H1 (cell line): ENCODE measurements at regions not wholly inside any gene's neighbourhood (a gene's known extent, or its start where the extent isn't known, plus 50 kb on each side); places are given as distances from the start of the nearest gene placed in this dataset.
A peak's percentile ranks its signal among the peaks of the same experiment; 100 is the strongest.

Experiments used
- CTCF ChIA-PET: fragments of 300-600 bp; sonication (Branson Sonifier 250); formaldehyde crosslinking; loops from one replicate; lab custom pipeline; 2021; ENCODE audit not compliant: partially characterized antibody; lab: Charles Lee
- POLR2A ChIA-PET: fragments of 300-600 bp; sonication (Branson Sonifier 250); formaldehyde crosslinking; loops from one replicate; lab custom pipeline; 2021; ENCODE audit warnings: inconsistent platforms; ENCODE audit not compliant: partially characterized antibody; lab: Charles Lee
- DNase-seq, 2 experiments: peaks; one replicate each; pipeline versions ENCODE4 v3.0.0 to v3.0.0-alpha.2; 2010 to 2022; ENCODE audit warnings: low spot score in 2 of 2, low read depth in 1 of 2, mixed read lengths in 1 of 2
- FAIRE-seq: peaks from 2 replicates; lab custom pipeline; 2011; peaks lifted over from hg19 to GRCh38; lab: Jason Lieb, UNC
- H2AFZ ChIP-seq: 2 replicates; pipeline ENCODE4 v1.8.1; 2012; ENCODE audit warnings: low read length, inconsistent platforms
- H2AK5ac ChIP-seq: 2 replicates; pipeline ENCODE4 v1.6.1; 2013; ENCODE audit warnings: low read depth, low read length
- H2BK120ac ChIP-seq: replicated peaks from 2 replicates; pipeline ENCODE3; 2013; ENCODE audit warnings: low read depth, low read length, inconsistent platforms
- H2BK12ac ChIP-seq: 2 replicates; pipeline ENCODE4 v1.6.1; 2013; ENCODE audit warnings: low read depth, low read length
- H2BK15ac ChIP-seq: 2 replicates; pipeline ENCODE4 v1.6.1; 2013; ENCODE audit warnings: low read length
- H2BK20ac ChIP-seq: 2 replicates; pipeline ENCODE4 v1.6.1; 2013; ENCODE audit warnings: low read length
- H2BK5ac ChIP-seq: 2 replicates; pipeline ENCODE4 v1.6.1; 2013; ENCODE audit warnings: low read depth, low read length
- H3K14ac ChIP-seq: 2 replicates; pipeline ENCODE4 v1.6.1; 2013; ENCODE audit warnings: inconsistent platforms; ENCODE audit not compliant: insufficient read length
- H3K18ac ChIP-seq: 2 replicates; pipeline ENCODE4 v1.6.1; 2013; ENCODE audit warnings: low read length; ENCODE audit errors: extremely low read depth
- H3K23ac ChIP-seq: 2 replicates; pipeline ENCODE4 v1.6.1; 2013; ENCODE audit warnings: inconsistent platforms; ENCODE audit not compliant: insufficient read length
- H3K23me2 ChIP-seq: 2 replicates; pipeline ENCODE4 v1.6.1; 2013; ENCODE audit warnings: low read depth, low read length
- H3K27ac ChIP-seq: 2 replicates; pipeline ENCODE4 v1.6.1; 2011; ENCODE audit warnings: low read depth, low read length, inconsistent platforms
- H3K27me3 ChIP-seq, 4 experiments: replicated peaks in 1 of 4; 1 replicate in 1 of 4; 2 replicates in 3 of 4; pipeline versions ENCODE4 v1.6.1 to v1.8.1; 2011 to 2013; ENCODE audit warnings: low read length in 3 of 4, mild to moderate bottlenecking in 3 of 4, inconsistent platforms in 2 of 4, mixed read lengths in 2 of 4, moderate library complexity in 1 of 4; ENCODE audit not compliant: control insufficient read depth in 3 of 4, insufficient read depth in 3 of 4; ENCODE audit errors: extremely low read depth in 1 of 4
- H3K36me3 ChIP-seq, 4 experiments: 2 replicates each; pipeline versions ENCODE4 v1.6.1 to v1.8.1; 2011 to 2013; ENCODE audit warnings: mild to moderate bottlenecking in 4 of 4, low read length in 3 of 4, moderate library complexity in 2 of 4, control low read depth in 1 of 4, inconsistent platforms in 1 of 4; ENCODE audit not compliant: insufficient read depth in 4 of 4, control insufficient read depth in 2 of 4
- H3K4ac ChIP-seq: replicated peaks from 2 replicates; pipeline ENCODE3; 2013; ENCODE audit warnings: low read length, low read depth, mixed read lengths, inconsistent platforms; ENCODE audit not compliant: insufficient read length
- H3K4me1 ChIP-seq, 4 experiments: replicated peaks in 1 of 4; 1 replicate in 1 of 4; 2 replicates in 3 of 4; pipeline versions ENCODE4 v1.6.1 to v1.8.1; 2011 to 2013; ENCODE audit warnings: low read length in 3 of 4, inconsistent platforms in 2 of 4, mixed read lengths in 1 of 4; ENCODE audit not compliant: insufficient read depth in 4 of 4, control insufficient read depth in 3 of 4
- H3K4me2 ChIP-seq, 2 experiments: 2 replicates each; pipeline versions ENCODE4 v1.6.1 to v1.8.1; 2011 to 2013; ENCODE audit warnings: low read depth in 2 of 2, low read length in 2 of 2, control low read depth in 1 of 2, inconsistent platforms in 1 of 2, mild to moderate bottlenecking in 1 of 2; ENCODE audit not compliant: insufficient read depth in 1 of 2
- H3K4me3 ChIP-seq, 4 experiments: fragments of 200-600, 300-600 bp in 1 of 4; sonication (generic), shearing (Covaris generic), sonication (Bioruptor Twin) in 1 of 4; 2 replicates each; pipeline versions ENCODE4 v1.5.1 to v1.8.1; 2011 to 2016; ENCODE audit warnings: low read length in 4 of 4, low read depth in 3 of 4, control low read depth in 2 of 4, inconsistent platforms in 2 of 4, mild to moderate bottlenecking in 2 of 4, mixed read lengths in 1 of 4, moderate library complexity in 1 of 4; ENCODE audit not compliant: insufficient read depth in 2 of 4; ENCODE audit errors: extremely low read depth in 1 of 4
- H3K56ac ChIP-seq: replicated peaks from 2 replicates; pipeline ENCODE3; 2013; ENCODE audit warnings: low read depth, mild to moderate bottlenecking, mixed read lengths, low read length, inconsistent platforms; ENCODE audit not compliant: insufficient read length
- H3K79me1 ChIP-seq: 2 replicates; pipeline ENCODE4 v1.6.1; 2013; ENCODE audit warnings: low read depth, low read length, control low read depth
- H3K79me2 ChIP-seq, 2 experiments: 2 replicates each; pipeline versions ENCODE4 v1.6.1 to v1.8.1; 2012 to 2013; ENCODE audit warnings: low read length in 2 of 2, mild to moderate bottlenecking in 2 of 2, inconsistent platforms in 1 of 2; ENCODE audit not compliant: insufficient read depth in 2 of 2, control insufficient read depth in 1 of 2
- H3K9ac ChIP-seq, 4 experiments: replicated peaks in 1 of 4; 1 replicate in 1 of 4; 2 replicates in 3 of 4; pipeline versions ENCODE4 v1.6.1 to v1.8.1; 2011 to 2013; ENCODE audit warnings: low read depth in 3 of 4, low read length in 3 of 4, control low read depth in 2 of 4, mild to moderate bottlenecking in 2 of 4, moderate library complexity in 2 of 4, inconsistent platforms in 1 of 4; ENCODE audit errors: extremely low read depth in 1 of 4
- H3K9me3 ChIP-seq, 2 experiments: 2 replicates each; pipeline versions ENCODE4 v1.6.1 to v1.8.1; 2012 to 2013; ENCODE audit warnings: mild to moderate bottlenecking in 2 of 2, moderate library complexity in 2 of 2, control low read depth in 1 of 2, inconsistent platforms in 1 of 2, low read depth in 1 of 2, low read length in 1 of 2, mixed read lengths in 1 of 2; ENCODE audit not compliant: insufficient read depth in 2 of 2
- H4K20me1 ChIP-seq, 2 experiments: replicated peaks in 1 of 2; 2 replicates each; pipeline versions ENCODE3 to v1.8.1; 2011 to 2013; ENCODE audit warnings: inconsistent platforms in 2 of 2, low read length in 2 of 2, mild to moderate bottlenecking in 1 of 2; ENCODE audit not compliant: insufficient read depth in 2 of 2, control insufficient read depth in 1 of 2
- H4K5ac ChIP-seq: 2 replicates; pipeline ENCODE4 v1.6.1; 2013; ENCODE audit warnings: low read length, low read depth, mixed read lengths, inconsistent platforms; ENCODE audit not compliant: insufficient read length
- H4K8ac ChIP-seq: 2 replicates; pipeline ENCODE4 v1.8.0; 2013; ENCODE audit warnings: mild to moderate bottlenecking, moderate library complexity, low read length, inconsistent platforms; ENCODE audit not compliant: insufficient read depth; ENCODE audit errors: extremely low read depth
- H4K91ac ChIP-seq: replicated peaks from 2 replicates; pipeline ENCODE3; 2013; ENCODE audit warnings: low read length, mixed read lengths, inconsistent platforms; ENCODE audit not compliant: insufficient read length
- ATF2 ChIP-seq: IDR thresholded peaks from 2 replicates; pipeline ENCODE4 v1.6.1; 2012; ENCODE audit warnings: low read length, inconsistent platforms
- BACH1 ChIP-seq: IDR thresholded peaks from 2 replicates; pipeline ENCODE4 v1.6.1; 2012; ENCODE audit warnings: low read length, improper control_type of control experiment
- CEBPB ChIP-seq: IDR thresholded peaks from 2 replicates; pipeline ENCODE4 v1.6.1; 2012; ENCODE audit warnings: low read depth, low read length
- FOSL1 ChIP-seq: IDR thresholded peaks from 2 replicates; pipeline ENCODE4 v1.6.1; 2011; ENCODE audit warnings: mild to moderate bottlenecking, low read depth, low read length, moderate library complexity; ENCODE audit not compliant: insufficient read depth
- GTF2F1 ChIP-seq: IDR thresholded peaks from 2 replicates; pipeline ENCODE4 v1.6.1; 2012; ENCODE audit warnings: low read depth, low read length, improper control_type of control experiment, borderline replicate concordance
- KDM1A ChIP-seq: fragments of 200-600, 300-600 bp; sonication (generic); IDR thresholded peaks from 2 replicates; pipeline ENCODE4 v1.7.1; 2016; ENCODE audit warnings: mild to moderate bottlenecking, low read length, borderline replicate concordance
- RXRA ChIP-seq: IDR thresholded peaks from 2 replicates; pipeline ENCODE4 v1.6.1; 2011; ENCODE audit warnings: low read depth, mild to moderate bottlenecking, low read length, moderate library complexity; ENCODE audit not compliant: insufficient read depth
- SRF ChIP-seq: IDR thresholded peaks from 2 replicates; pipeline ENCODE4 v1.6.1; 2011; ENCODE audit warnings: mild to moderate bottlenecking, low read depth, low read length, moderate library complexity
- TEAD4 ChIP-seq: IDR thresholded peaks from 2 replicates; pipeline ENCODE4 v1.6.1; 2012; ENCODE audit warnings: low read depth, low read length, inconsistent platforms, mixed read lengths
- YY1 ChIP-seq: IDR thresholded peaks from 2 replicates; pipeline ENCODE4 v1.6.1; 2011; ENCODE audit warnings: low read depth, mild to moderate bottlenecking, low read length
- WGBS, 2 experiments: shearing (Covaris generic) in 1 of 2; methylation state at CpG; one replicate each; pipeline versions ENCODE4 v1.1.6 to v1.1.7; 2013 to 2015; ENCODE audit warnings: low lambda C conversion rate in 2 of 2, mixed read lengths in 2 of 2, inconsistent platforms in 1 of 2, low coverage in 1 of 2, missing lambda C conversion rate in 1 of 2; ENCODE audit not compliant: insufficient replicate concordance in 2 of 2, insufficient coverage in 1 of 2, insufficient read length in 1 of 2; ENCODE audit errors: extremely low coverage in 1 of 2, missing lambda C conversion rate in 1 of 2; 5-methylcytosine and 5-hydroxymethylcytosine counted together

GRCh38 chr12:68446901-68447796 lies 115.0 kb upstream of the MDM1 start:
- Histone ChIP-seq H4K20me1 (no peaks in the 10 kb centered on the region), H2AK5ac (no peak overlapping the region), H3K56ac (no peak overlapping the region), H4K5ac (peak overlapping the region; percentile 2), H2BK12ac (no peak overlapping the region), H3K4me2 (peak overlapping the region; percentile 23 to 63), H4K8ac (no peak overlapping the region), H3K14ac (no peak overlapping the region), H2AFZ (no peak overlapping the region), H3K9me3 (peaks cover 7 to 10% of the 10 kb centered on the region in 2 experiments; a peak in 1 of 4 replicates), H3K36me3 (no peaks in the 10 kb centered on the region), H2BK5ac (peak overlapping the region; percentile 41; the same call in 1 of the 2 replicates), H2BK20ac (no peak overlapping the region), H3K18ac (no peak overlapping the region), H4K91ac (no peak overlapping the region), H3K4ac (no peak overlapping the region), H3K79me1 (no peaks in the 10 kb centered on the region), H3K4me1 (peaks cover 1 to 9% (median 8%) of the 10 kb centered on the region in 4 experiments; a peak in 3 of 7 replicates), H3K9ac (no peak overlapping the region), H2BK15ac (no peak overlapping the region), H3K23me2 (no peaks in the 10 kb centered on the region), H3K23ac (no peak overlapping the region), H3K79me2 (no peaks in the 10 kb centered on the region), H3K27me3 (no peaks in the 10 kb centered on the region; a peak in 1 of 7 replicates), H3K27ac (no peak overlapping the region), H3K4me3 (peak overlapping the region in 2 of 4 experiments; percentile 5 to 36; a peak in 1 of 8 replicates), H2BK120ac (no peak overlapping the region)
- WGBS, 2 experiments: 10% methylated on average over 5 of the region's 7 CpGs; no CpG with 5 or more reads in 1 of the 2 experiments
- CTCF ChIA-PET: interaction anchor here (0.8 to 1.2 kb wide), 2 partner anchors 7 to 36 kb away, joined by 3 read pairs; no protein-coding TSS in a partner anchor
- DNase-seq (no peak), FAIRE-seq (peak; percentile 65)
- POLR2A ChIA-PET: interaction anchor here (1.1 to 1.4 kb wide), 2 partner anchors 15 to 89 kb away, joined by 3 to 5 read pairs; no protein-coding TSS in a partner anchor
- TF ChIP-seq ATF2: peak; percentile 6; the same call in 1 of the 2 replicates
- TF ChIP-seq YY1: no peak
- TF ChIP-seq TEAD4: 0 out of 2 replicates have a peak, but pooled peaks have one; percentile 32
- TF ChIP-seq CEBPB: peak; percentile 60; the same call in 1 of the 2 replicates
- no peak for TF ChIP-seq BACH1
- TF ChIP-seq RXRA: no peak
- no peak for TF ChIP-seq SRF
- no peak for TF ChIP-seq KDM1A
- TF ChIP-seq FOSL1: no peak
- no peak for TF ChIP-seq GTF2F1
